ENCODE measurements at regions not wholly inside any gene's neighbourhood (a gene's known extent, or its start where the extent isn't known, plus 50 kb on each side); places are given as distances from the start of the nearest gene placed in this dataset.

DNA sequence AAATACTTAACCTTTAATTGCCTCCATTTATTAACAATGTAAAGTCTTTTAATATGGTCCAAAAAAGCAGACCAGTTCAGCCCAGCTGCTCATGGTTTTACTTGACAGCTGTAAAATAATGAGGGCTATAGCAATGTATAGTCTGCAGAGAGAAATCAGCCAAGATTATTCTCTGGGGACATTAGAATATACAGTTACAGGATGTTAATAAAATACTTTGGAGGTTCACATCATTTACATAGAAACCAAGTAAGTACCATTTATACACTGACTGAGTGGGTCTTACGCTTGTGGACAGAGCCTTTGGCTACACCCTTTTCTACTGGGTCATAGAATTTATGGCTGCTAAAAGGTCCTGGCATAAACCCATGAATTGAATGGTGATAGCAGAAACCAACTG lies 340.7 kb upstream of the CELF2 start:
- Histone ChIP-seq H2AK5ac (ENCODE audit: low read depth, low read length) (no peak overlapping the region), H3K4me3 (ENCODE audit: insufficient read depth, low read depth, low read length) (no peak overlapping the region), H2AFZ (replicated peaks; ENCODE audit: low read length, poor library complexity) (no peak overlapping the region), H3K27ac (ENCODE audit: insufficient read depth, low read length) (no peak overlapping the region), H2BK120ac (ENCODE audit: low read depth, low read length) (peak overlapping the region; percentile 20; the same call in 1 of the 2 replicates), H4K8ac (ENCODE audit: low read depth in 2 of 2, low read length in 2 of 2) (no peak overlapping the region), H3K14ac (replicated peaks; ENCODE audit: low read depth, low read length) (no peak overlapping the region), H3K23ac (ENCODE audit: low read depth, low read length) (no peak overlapping the region), H3K9me1 (ENCODE audit: insufficient read depth, low read length) (no peaks in the 10 kb centered on the region), H4K20me1 (ENCODE audit: insufficient read depth, low read length) (no peaks in the 10 kb centered on the region), H3K9ac (ENCODE audit: low read depth, low read length) (no peak overlapping the region), H2BK20ac (ENCODE audit: low read depth, low read length) (0 out of 2 replicates have a peak overlapping the region, but pooled peaks have one; percentile 6), H3K79me1 (ENCODE audit: low read depth in 1 of 2, low read length in 2 of 2) (no peaks in the 10 kb centered on the region), H3K4me1 (ENCODE audit: control insufficient read depth, insufficient read depth, low read length) (no peaks in the 10 kb centered on the region), H3K9me3 (ENCODE audit: control insufficient read depth, insufficient read depth, low read length) (no peaks in the 10 kb centered on the region), H3K18ac (ENCODE audit: low read depth, low read length) (peak overlapping the region; percentile 16; the same call in 1 of the 2 replicates), H3K27me3 (ENCODE audit: control insufficient read depth, insufficient read depth, low read length) (no peaks in the 10 kb centered on the region; the same call in 1 of the 2 replicates), H3K36me3 (ENCODE audit: control insufficient read depth, insufficient read depth, low read length) (no peaks in the 10 kb centered on the region), H4K5ac (ENCODE audit: low read depth, low read length) (no peak overlapping the region), H3K56ac (ENCODE audit: extremely low read depth, insufficient read depth, low read length) (no peak overlapping the region), H2BK5ac (ENCODE audit: low read depth, low read length, poor library complexity, severe bottlenecking) (no peak overlapping the region), H3K4ac (ENCODE audit: low read depth, low read length) (no peak overlapping the region), H3K4me2 (ENCODE audit: low read depth, low read length) (no peak overlapping the region), H2AK9ac (replicated peaks; ENCODE audit: low read depth, low read length, poor library complexity) (no peak overlapping the region), H2BK15ac (ENCODE audit: low read depth, low read length) (no peak overlapping the region), H4K91ac (ENCODE audit: insufficient read depth, low read depth, low read length) (no peak overlapping the region)
- dilution Hi-C loops (cut with HindIII; ENCODE audit: low sequenced_read_pairs, unreplicated experiment) (no loop called here), intact Hi-C loops (cut with micrococcal nuclease) (loop anchor here (1.0 to 10.0 kb wide), 5 partner anchors 360 to 1334 kb away; no protein-coding TSS in a partner anchor), in situ Hi-C loops (cut with MboI; ENCODE audit: low sequenced_read_pairs) (loop anchor here (10.0 to 25.0 kb wide), 2 partner anchors 1072 to 1340 kb away; no protein-coding TSS in a partner anchor)
- ChIA-PET CTCF (interaction anchor here (0.6 to 2.0 kb wide), 5 partner anchors 120 to 1334 kb away, joined by 4 to 11 read pairs (median 6); no protein-coding TSS in a partner anchor), POLR2A (ENCODE audit: unreplicated experiment) (no interaction called here)
- ATAC-seq (ENCODE audit: low read depth) (no peak), DNase-seq (no peak)
- TF ChIP-seq MAFK (IDR thresholded peaks at IDR 0.05; ENCODE audit: low read depth, low read length) (no peak), NFE2L2 (IDR thresholded peaks at IDR 0.05; ENCODE audit: low read depth, low read length) (no peak), CEBPB (IDR thresholded peaks at IDR 0.05; ENCODE audit: low read depth, low read length) (no peak), FOS (IDR thresholded peaks at IDR 0.05; ENCODE audit: low read depth, low read length) (no peak), ELK1 (IDR thresholded peaks at IDR 0.05; ENCODE audit: borderline replicate concordance, low read depth, low read length) (no peak), POLR2A (IDR thresholded peaks at IDR 0.05; ENCODE audit: low read depth, low read length) (no peak), RFX5 (IDR thresholded peaks at IDR 0.05; ENCODE audit: low read depth, low read length) (no peak), RAD21 (IDR thresholded peaks at IDR 0.05; ENCODE audit: low read length) (no peak), MAZ (IDR thresholded peaks at IDR 0.05; ENCODE audit: borderline replicate concordance, low read depth, low read length) (no peak), RCOR1 (IDR thresholded peaks at IDR 0.05; ENCODE audit: insufficient replicate concordance, low read length) (no peak), CTCF (conservative IDR thresholded peaks at IDR 0.05; ENCODE audit: low read depth, low read length) (no peak)
- TF ChIP-seq, protein P1, sequence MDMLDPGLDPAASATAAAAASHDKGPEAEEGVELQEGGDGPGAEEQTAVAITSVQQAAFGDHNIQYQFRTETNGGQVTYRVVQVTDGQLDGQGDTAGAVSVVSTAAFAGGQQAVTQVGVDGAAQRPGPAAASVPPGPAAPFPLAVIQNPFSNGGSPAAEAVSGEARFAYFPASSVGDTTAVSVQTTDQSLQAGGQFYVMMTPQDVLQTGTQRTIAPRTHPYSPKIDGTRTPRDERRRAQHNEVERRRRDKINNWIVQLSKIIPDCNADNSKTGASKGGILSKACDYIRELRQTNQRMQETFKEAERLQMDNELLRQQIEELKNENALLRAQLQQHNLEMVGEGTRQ (IDR thresholded peaks at IDR 0.05; ENCODE audit: low read depth, low read length): no peak
- WGBS, 2 experiments (ENCODE audit: extremely low coverage in 2 of 2, insufficient read length in 1 of 2): no CpG with 5 or more reads among the region's 1 CpG
- no TSS peak for BruUV-seq (replicated peaks)

Data from IMR-90 (cell line).